ENCODE measurements at regions not wholly inside any gene's neighbourhood (a gene's known extent, or its start where the extent isn't known, plus 50 kb on each side); places are given as distances from the start of the nearest gene placed in this dataset.

DNA sequence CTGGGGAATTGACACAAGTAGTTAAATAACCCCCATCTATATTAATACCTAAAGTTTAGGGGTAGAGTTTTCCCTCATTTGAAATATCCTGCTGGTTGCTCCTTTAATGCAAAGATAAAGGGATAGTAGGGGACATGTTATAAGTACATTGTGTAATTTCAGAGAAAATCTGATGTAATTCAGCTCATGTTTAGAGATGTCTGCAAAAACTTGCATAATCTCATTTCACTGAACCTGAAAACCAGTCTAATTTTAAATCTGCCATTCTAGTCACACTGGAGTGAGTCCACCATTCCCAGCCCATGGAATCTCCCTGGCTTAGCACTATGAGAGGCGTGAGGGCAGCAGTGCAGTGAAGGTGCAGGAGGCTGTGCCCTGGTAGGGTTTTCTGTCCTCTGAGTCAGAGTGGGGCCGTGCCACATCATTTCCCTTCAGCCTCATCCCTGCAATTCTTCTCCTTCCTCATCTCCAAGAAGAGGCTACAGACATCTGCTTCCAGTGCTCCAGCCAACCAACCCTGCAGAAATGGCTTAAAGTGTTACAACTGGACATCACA lies 246.3 kb upstream of the UMPS start:
- H3K27me3 Mint-ChIP-seq (ENCODE audit: low read depth in 3 of 3) = peaks cover 9 to 19% (median 12%) of the 10 kb centered on the region in 3 donors

DNA sequence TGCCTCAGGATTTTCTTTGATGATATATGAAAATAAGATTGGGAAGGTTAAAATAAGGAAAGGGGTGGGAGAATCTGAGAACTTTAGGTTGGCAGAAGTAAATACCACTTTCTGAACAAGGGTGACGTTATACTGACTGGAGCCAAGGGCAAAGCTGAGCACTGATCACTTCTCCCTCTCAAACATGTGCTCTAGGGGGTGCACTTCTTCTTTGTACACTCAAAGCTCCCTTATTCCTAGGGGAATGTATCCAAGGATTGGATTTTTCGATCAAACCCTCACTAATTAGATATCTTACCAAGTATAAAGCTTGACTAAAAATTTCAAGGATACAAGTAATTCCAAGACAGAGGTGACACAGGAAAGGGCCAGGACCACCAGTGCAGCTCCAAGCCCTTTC lies 243.9 kb upstream of the UMPS start:
- no CpG with 5 or more reads among the region's 2 CpGs for WGBS (ENCODE audit: insufficient coverage)
- Histone ChIP-seq H3K27ac (ENCODE audit: low read depth in 1 of 2, low read length in 2 of 2) (no peak overlapping the region), H2AFZ (ENCODE audit: insufficient read depth, low read depth, low read length, poor library complexity, severe bottlenecking) (no peak overlapping the region), H3K9ac (ENCODE audit: insufficient read depth, low read length, poor library complexity, severe bottlenecking) (no peak overlapping the region), H3K4me3 (replicated peaks in 1 of 3; ENCODE audit: low read depth in 2 of 3, low read length in 3 of 3) (no peak overlapping the region), H3K9me3 (replicated peaks in 1 of 2; ENCODE audit: control insufficient read depth in 1 of 2, insufficient read depth in 1 of 2, low read length in 2 of 2) (no peaks in the 10 kb centered on the region), H3K4me2 (replicated peaks; ENCODE audit: extremely low read depth, low read length, poor library complexity, severe bottlenecking) (no peak overlapping the region), H3K36me3 (replicated peaks in 1 of 2; ENCODE audit: control insufficient read depth in 1 of 2, insufficient read depth in 2 of 2, low read length in 2 of 2) (no peaks in the 10 kb centered on the region), H4K20me1 (ENCODE audit: insufficient read depth, low read length) (no peaks in the 10 kb centered on the region), H3K4me1 (ENCODE audit: control insufficient read depth in 1 of 2, insufficient read depth in 2 of 2, low read length in 2 of 2) (no peaks in the 10 kb centered on the region), H3K27me3 (ENCODE audit: control insufficient read depth in 2 of 2, insufficient read depth in 2 of 2, low read length in 2 of 2) (no peaks in the 10 kb centered on the region), H3K79me2 (ENCODE audit: insufficient read depth, low read length) (no peaks in the 10 kb centered on the region)
- Mint-ChIP-seq H3K27ac (no peak overlapping the region), H3K4me3 (no peak overlapping the region), H3K4me1 (peaks cover 10% of the 10 kb centered on the region), H3K27me3 (ENCODE audit: low read depth in 3 of 3) (peaks cover 9 to 27% (median 9%) of the 10 kb centered on the region in 3 donors), H3K9me3 (peaks cover 0 to under 1% (median 0%) of the 10 kb centered on the region in 7 donors), H3K36me3 (no peaks in the 10 kb centered on the region)
- TF ChIP-seq, protein P1, sequence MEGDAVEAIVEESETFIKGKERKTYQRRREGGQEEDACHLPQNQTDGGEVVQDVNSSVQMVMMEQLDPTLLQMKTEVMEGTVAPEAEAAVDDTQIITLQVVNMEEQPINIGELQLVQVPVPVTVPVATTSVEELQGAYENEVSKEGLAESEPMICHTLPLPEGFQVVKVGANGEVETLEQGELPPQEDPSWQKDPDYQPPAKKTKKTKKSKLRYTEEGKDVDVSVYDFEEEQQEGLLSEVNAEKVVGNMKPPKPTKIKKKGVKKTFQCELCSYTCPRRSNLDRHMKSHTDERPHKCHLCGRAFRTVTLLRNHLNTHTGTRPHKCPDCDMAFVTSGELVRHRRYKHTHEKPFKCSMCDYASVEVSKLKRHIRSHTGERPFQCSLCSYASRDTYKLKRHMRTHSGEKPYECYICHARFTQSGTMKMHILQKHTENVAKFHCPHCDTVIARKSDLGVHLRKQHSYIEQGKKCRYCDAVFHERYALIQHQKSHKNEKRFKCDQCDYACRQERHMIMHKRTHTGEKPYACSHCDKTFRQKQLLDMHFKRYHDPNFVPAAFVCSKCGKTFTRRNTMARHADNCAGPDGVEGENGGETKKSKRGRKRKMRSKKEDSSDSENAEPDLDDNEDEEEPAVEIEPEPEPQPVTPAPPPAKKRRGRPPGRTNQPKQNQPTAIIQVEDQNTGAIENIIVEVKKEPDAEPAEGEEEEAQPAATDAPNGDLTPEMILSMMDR (IDR thresholded peaks at IDR 0.05) = no peak
- no peak for DNase-seq
- intact Hi-C loops (cut with micrococcal nuclease) = no loop called here

More for the DNA sequence above, 246.3 kb upstream of the UMPS start:
- Mint-ChIP-seq H3K9me3 (no peaks in the 10 kb centered on the region), H3K27ac (peak overlapping the region in 1 of 7 donors; percentile 62), H3K4me3 (no peak overlapping the region), H3K36me3 (no peaks in the 10 kb centered on the region), H3K4me1 (peaks cover 4% of the 10 kb centered on the region)
- H3K9me3 ChIP-seq (replicated peaks in 1 of 2; ENCODE audit: control insufficient read depth in 1 of 2, insufficient read depth in 1 of 2, low read length in 2 of 2) = no peaks in the 10 kb centered on the region
- TF ChIP-seq, protein P1 (IDR thresholded peaks at IDR 0.05) = no peak
- H3K4me1 ChIP-seq (ENCODE audit: control insufficient read depth in 1 of 2, insufficient read depth in 2 of 2, low read length in 2 of 2) = no peaks in the 10 kb centered on the region
- WGBS (ENCODE audit: insufficient coverage) = no CpG with 5 or more reads among the region's 2 CpGs
- H3K27ac ChIP-seq (ENCODE audit: low read depth in 1 of 2, low read length in 2 of 2) = no peak overlapping the region
- H3K4me3 ChIP-seq (replicated peaks in 1 of 3; ENCODE audit: low read depth in 2 of 3, low read length in 3 of 3) = no peak overlapping the region
- H3K27me3 ChIP-seq (ENCODE audit: control insufficient read depth in 2 of 2, insufficient read depth in 2 of 2, low read length in 2 of 2) = no peaks in the 10 kb centered on the region
- intact Hi-C loops (cut with micrococcal nuclease) = no loop called here
- no peak for DNase-seq
- H3K36me3 ChIP-seq (replicated peaks in 1 of 2; ENCODE audit: control insufficient read depth in 1 of 2, insufficient read depth in 2 of 2, low read length in 2 of 2) = no peaks in the 10 kb centered on the region
- no peak overlapping the region for H3K9ac ChIP-seq (ENCODE audit: insufficient read depth, low read length, poor library complexity, severe bottlenecking)
- no peaks in the 10 kb centered on the region for H4K20me1 ChIP-seq (ENCODE audit: insufficient read depth, low read length)
- no peak overlapping the region for H3K4me2 ChIP-seq (replicated peaks; ENCODE audit: extremely low read depth, low read length, poor library complexity, severe bottlenecking)
- no peak overlapping the region for H2AFZ ChIP-seq (ENCODE audit: insufficient read depth, low read depth, low read length, poor library complexity, severe bottlenecking)
- no peaks in the 10 kb centered on the region for H3K79me2 ChIP-seq (ENCODE audit: insufficient read depth, low read length)

Data from CD14-positive monocyte (primary cell).